ENCODE measurements at regions not wholly inside any gene's neighbourhood (a gene's known extent, or its start where the extent isn't known, plus 50 kb on each side); places are given as distances from the start of the nearest gene placed in this dataset.
"Not testable (repeated sequence)": the region's sequence is repeated elsewhere in the genome, so short reads cannot be mapped to it uniquely, and the experiment has no call there.

DNA sequence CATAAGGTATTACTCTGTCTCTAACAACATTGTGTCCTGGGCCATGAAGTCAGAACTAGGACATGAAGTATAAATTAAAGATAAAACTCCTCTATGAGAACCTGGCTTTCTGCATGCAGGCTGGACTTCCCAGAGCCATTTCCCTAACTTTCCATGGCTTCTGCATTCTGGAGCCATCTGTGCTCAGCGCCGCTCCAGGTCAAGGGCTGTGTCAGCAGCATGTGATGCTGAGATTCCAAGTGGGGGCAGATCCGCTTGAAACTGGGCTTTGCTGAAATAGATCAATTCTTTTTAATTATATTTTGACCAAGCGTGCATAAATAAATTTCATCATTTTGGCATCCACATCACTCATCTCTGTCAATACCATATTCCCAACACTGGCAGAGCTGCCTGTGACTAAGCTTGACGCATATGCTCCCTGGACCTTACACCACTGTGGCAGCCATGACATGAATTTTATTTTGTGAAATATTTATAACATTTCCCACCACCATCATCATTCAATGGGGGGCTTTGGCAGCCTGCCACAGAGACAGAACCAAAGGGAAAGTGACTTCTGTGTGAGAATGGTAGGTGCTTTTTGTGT is 110.4 kb upstream of the KCNK1 start:
- Histone ChIP-seq H3K4me1 (ENCODE audit: insufficient read depth) (no peaks in the 10 kb centered on the region), H3K4me3 (no peak overlapping the region), H3K9me3 (no peaks in the 10 kb centered on the region), H3K27ac (no peak overlapping the region), H3K36me3 (no peaks in the 10 kb centered on the region), H3K27me3 (no peaks in the 10 kb centered on the region)
- TF ChIP-seq, protein P1, sequence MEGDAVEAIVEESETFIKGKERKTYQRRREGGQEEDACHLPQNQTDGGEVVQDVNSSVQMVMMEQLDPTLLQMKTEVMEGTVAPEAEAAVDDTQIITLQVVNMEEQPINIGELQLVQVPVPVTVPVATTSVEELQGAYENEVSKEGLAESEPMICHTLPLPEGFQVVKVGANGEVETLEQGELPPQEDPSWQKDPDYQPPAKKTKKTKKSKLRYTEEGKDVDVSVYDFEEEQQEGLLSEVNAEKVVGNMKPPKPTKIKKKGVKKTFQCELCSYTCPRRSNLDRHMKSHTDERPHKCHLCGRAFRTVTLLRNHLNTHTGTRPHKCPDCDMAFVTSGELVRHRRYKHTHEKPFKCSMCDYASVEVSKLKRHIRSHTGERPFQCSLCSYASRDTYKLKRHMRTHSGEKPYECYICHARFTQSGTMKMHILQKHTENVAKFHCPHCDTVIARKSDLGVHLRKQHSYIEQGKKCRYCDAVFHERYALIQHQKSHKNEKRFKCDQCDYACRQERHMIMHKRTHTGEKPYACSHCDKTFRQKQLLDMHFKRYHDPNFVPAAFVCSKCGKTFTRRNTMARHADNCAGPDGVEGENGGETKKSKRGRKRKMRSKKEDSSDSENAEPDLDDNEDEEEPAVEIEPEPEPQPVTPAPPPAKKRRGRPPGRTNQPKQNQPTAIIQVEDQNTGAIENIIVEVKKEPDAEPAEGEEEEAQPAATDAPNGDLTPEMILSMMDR (IDR thresholded peaks at IDR 0.05): no peak
- TF ChIP-seq POLR2A (IDR thresholded peaks at IDR 0.05) (no peak), EP300 (IDR thresholded peaks at IDR 0.05) (no peak)
- intact Hi-C loops (cut with DNase I): no loop called here
- DNase-seq: no peak
- 48 to 72% (median 62%) methylated on average over 5 of the region's 5 CpGs for WGBS, 3 donors

DNA sequence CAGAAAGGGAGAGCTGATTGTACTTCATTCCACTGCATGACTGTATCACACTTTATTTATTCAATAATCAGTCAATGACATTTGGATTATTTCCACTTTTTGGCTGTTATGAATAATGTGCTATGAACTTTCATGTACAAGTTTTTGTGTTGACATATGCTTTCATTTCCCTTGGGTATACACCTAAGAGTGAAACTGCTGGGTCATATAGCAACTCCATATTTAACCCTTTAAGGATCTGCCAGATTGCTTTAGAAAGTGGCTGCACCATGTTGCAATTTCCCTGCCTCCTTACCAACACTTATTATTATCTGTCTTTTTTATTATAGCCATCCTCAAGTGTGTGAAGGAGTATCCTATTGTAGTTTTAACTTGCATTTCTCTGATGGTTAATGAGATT is 108.8 kb upstream of the KCNK1 start:
- H3K27ac ChIP-seq: no peak overlapping the region
- no peaks in the 10 kb centered on the region for H3K4me1 ChIP-seq (ENCODE audit: insufficient read depth)
- TF ChIP-seq EP300 (IDR thresholded peaks at IDR 0.05) (no peak), POLR2A (IDR thresholded peaks at IDR 0.05) (no peak)
- TF ChIP-seq, protein P1 (IDR thresholded peaks at IDR 0.05): no peak
- no peaks in the 10 kb centered on the region for H3K27me3 ChIP-seq
- no peak for DNase-seq
- no peak overlapping the region for H3K4me3 ChIP-seq
- intact Hi-C loops (cut with DNase I): no loop called here
- H3K36me3 ChIP-seq: no peaks in the 10 kb centered on the region
- H3K9me3 ChIP-seq: no peaks in the 10 kb centered on the region

DNA sequence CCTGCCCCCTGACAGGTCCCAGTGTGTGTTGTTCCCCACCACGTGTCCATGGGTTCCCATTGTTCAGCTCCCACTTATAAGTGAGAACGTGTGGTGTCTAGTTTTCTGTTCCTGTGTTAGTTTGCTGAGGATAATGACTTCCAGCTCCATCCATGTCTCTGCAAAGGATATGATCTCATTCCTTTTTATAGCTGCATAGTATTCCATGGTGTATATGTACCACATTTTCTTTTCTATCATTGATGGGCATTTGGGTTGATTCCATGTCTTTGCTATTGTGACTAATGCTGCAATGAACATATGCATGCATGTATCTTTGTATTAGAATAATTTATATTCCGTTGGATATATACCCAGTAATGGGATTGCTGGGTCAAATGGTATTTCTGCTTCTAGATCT is 108.0 kb upstream of the KCNK1 start:
- intact Hi-C loops (cut with DNase I); H3K4me1 ChIP-seq (ENCODE audit: insufficient read depth); H3K27ac ChIP-seq; H3K36me3 ChIP-seq; H3K27me3 ChIP-seq; DNase-seq; H3K9me3 ChIP-seq; H3K4me3 ChIP-seq: not testable (repeated sequence)
- WGBS, 3 donors: 89 to 91% (median 89%) methylated on average over 3 of the region's 3 CpGs

DNA sequence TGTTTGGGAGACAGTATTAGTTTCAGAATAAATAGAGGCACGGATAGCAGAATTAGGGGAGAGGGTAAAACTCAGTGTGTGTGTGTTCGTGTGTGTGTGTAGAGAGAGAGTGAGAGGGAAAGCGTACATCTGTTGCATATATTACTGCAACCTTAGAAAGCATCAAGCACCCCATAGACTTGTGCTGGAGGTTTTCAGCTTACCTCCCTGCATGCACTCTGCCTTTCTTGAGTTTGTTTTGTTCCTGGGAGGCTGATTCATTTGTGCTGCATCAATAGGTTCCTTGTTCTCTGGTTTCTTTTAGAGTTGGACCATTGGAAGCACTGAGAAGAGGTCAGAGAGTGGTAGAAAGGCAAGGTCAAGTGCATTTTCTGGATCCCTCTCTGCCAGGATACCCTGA is 104.4 kb upstream of the KCNK1 start:
- TF ChIP-seq, protein P1 (IDR thresholded peaks at IDR 0.05): no peak
- Histone ChIP-seq H3K27me3 (no peaks in the 10 kb centered on the region), H3K27ac (no peak overlapping the region), H3K4me3 (no peak overlapping the region), H3K9me3 (no peaks in the 10 kb centered on the region), H3K4me1 (ENCODE audit: insufficient read depth) (no peaks in the 10 kb centered on the region), H3K36me3 (no peaks in the 10 kb centered on the region)
- WGBS, 3 donors: 40 to 56% (median 53%) methylated on average over 3 of the region's 3 CpGs
- intact Hi-C loops (cut with DNase I): no loop called here
- DNase-seq: no peak

DNA sequence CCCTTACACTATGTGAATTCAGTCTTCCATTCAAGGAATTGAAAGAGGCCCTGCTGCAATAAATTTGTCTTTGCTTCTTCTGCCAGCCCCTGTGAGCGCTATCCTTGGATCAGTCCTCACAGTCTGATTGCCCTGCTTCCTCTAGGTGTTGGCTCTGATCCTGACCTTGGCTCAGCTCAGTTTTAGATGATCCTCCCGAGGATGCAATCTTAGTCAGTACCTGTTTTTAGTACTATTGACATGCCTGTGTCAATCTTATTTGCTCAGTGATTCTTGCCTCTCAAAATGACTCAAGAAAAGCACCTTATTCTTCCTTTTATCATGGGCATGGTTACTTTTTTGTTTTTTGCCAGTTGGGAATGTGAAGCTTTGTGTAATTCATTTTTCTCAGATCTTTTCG is 101.4 kb upstream of the KCNK1 start:
- no peak for DNase-seq
- 68 to 73% (median 70%) methylated on average over 3 of the region's 3 CpGs for WGBS, 3 donors
- intact Hi-C loops (cut with DNase I): no loop called here

More for the DNA sequence above, 101.4 kb upstream of the KCNK1 start:
- Histone ChIP-seq H3K27ac (no peak overlapping the region), H3K4me1 (ENCODE audit: insufficient read depth) (no peaks in the 10 kb centered on the region), H3K27me3 (no peaks in the 10 kb centered on the region), H3K36me3 (no peaks in the 10 kb centered on the region), H3K9me3 (no peaks in the 10 kb centered on the region), H3K4me3 (no peak overlapping the region)
- TF ChIP-seq POLR2A (IDR thresholded peaks at IDR 0.05): no peak
- TF ChIP-seq, protein P1 (IDR thresholded peaks at IDR 0.05): no peak
- no peak for TF ChIP-seq EP300 (IDR thresholded peaks at IDR 0.05)
